HCT116 (cell line): ENCODE measurements at regions not wholly inside any gene's neighbourhood (a gene's known extent, or its start where the extent isn't known, plus 50 kb on each side); places are given as distances from the start of the nearest gene placed in this dataset.

Experiments used
- ATAC-seq: fragments of 200-7000 bp; cut with Tn5 transposase; 2 replicates; pipeline ENCODE4 v1.9.1; 2020; ENCODE audit warnings: mild to moderate bottlenecking, moderate library complexity
- BruUV-seq: library from RNA; stranded (reverse); fragments of 400-500 nt; replicated peaks from 2 replicates; lab custom pipeline; 2021; lab: Mats Ljungman, UMichigan
- CTCF ChIA-PET: fragments of 300-600 bp; sonication (Branson Sonifier 250); formaldehyde crosslinking; loops from one replicate; lab custom pipeline; 2021; ENCODE audit warnings: antibody characterized with exemption; lab: Charles Lee
- POLR2A ChIA-PET: fragments of 300-600, 350-600 bp; sonication (Branson Sonifier 250); formaldehyde crosslinking; loops from one replicate; lab custom pipeline; 2021; ENCODE audit warnings: antibody characterized with exemption; lab: Charles Lee
- RAD21 ChIA-PET, 2 experiments: fragments of 300-600 bp; sonication (Branson Sonifier 250); formaldehyde crosslinking; loops; one replicate each; lab custom pipeline; 2023; ENCODE audit warnings: low total read pairs in 2 of 2; ENCODE audit not compliant: uncharacterized antibody in 2 of 2, unreplicated experiment in 2 of 2, low non-redundant PET in 1 of 2; lab: Charles Lee
- DNase-seq: peaks from one replicate; pipeline ENCODE4 v3.0.0-alpha.2; 2010; ENCODE audit warnings: low read depth, low spot score
- H2AFZ ChIP-seq: fragments of 200-600 bp; shearing (Covaris generic), sonication (generic); 2 replicates; pipeline ENCODE4 v1.6.1; 2017; ENCODE audit warnings: low read depth, mixed run types, mixed read lengths, antibody characterized with exemption, low read length; ENCODE audit not compliant: poor library complexity, severe bottlenecking
- H3K27ac ChIP-seq: 2 replicates; pipeline ENCODE4 v1.5.1; 2012; ENCODE audit warnings: low read depth, low read length
- H3K27me3 ChIP-seq: fragments of 200-600 bp; sonication (generic); 2 replicates; pipeline ENCODE4 v1.6.1; 2016; ENCODE audit warnings: mixed run types, low read length, mixed read lengths; ENCODE audit not compliant: insufficient read depth
- H3K36me3 ChIP-seq, 2 experiments: fragments of 200-500 bp in 1 of 2; fragments of 200-600 bp in 1 of 2; sonication (Bioruptor generic) in 1 of 2; sonication (generic) in 1 of 2; 2 replicates each; pipeline versions ENCODE4 v1.5.1 to v1.6.1; 2014 to 2016; ENCODE audit warnings: low read length in 2 of 2, inconsistent platforms in 1 of 2, mixed read lengths in 1 of 2, mixed run types in 1 of 2; ENCODE audit not compliant: insufficient read depth in 2 of 2, control insufficient read depth in 1 of 2
- H3K4me1 ChIP-seq, 2 experiments: fragments of 200-600 bp in 1 of 2; sonication (generic) in 1 of 2; 2 replicates each; pipeline versions ENCODE4 v1.5.1 to v1.6.1; 2012 to 2017; ENCODE audit warnings: low read length in 2 of 2, inconsistent platforms in 1 of 2, mild to moderate bottlenecking in 1 of 2, mixed read lengths in 1 of 2, mixed run types in 1 of 2, moderate library complexity in 1 of 2; ENCODE audit not compliant: insufficient read depth in 2 of 2, control insufficient read depth in 1 of 2
- H3K4me2 ChIP-seq: fragments of 200-600 bp; sonication (generic); 2 replicates; pipeline ENCODE4 v1.6.1; 2017; ENCODE audit warnings: mixed run types, low read length, mixed read lengths
- H3K4me3 ChIP-seq, 2 experiments: fragments of 200-600 bp in 1 of 2; sonication (generic) in 1 of 2; replicated peaks in 1 of 2; 2 replicates each; pipeline ENCODE4 v1.5.1; 2011 to 2016; ENCODE audit warnings: low read length in 2 of 2, control low read depth in 1 of 2, low read depth in 1 of 2, mild to moderate bottlenecking in 1 of 2, mixed read lengths in 1 of 2, mixed run types in 1 of 2
- H3K79me2 ChIP-seq: fragments of 200-600 bp; sonication (generic); 2 replicates; pipeline ENCODE4 v1.6.1; 2017; ENCODE audit warnings: mild to moderate bottlenecking, mixed run types, low read length, moderate library complexity, mixed read lengths; ENCODE audit not compliant: insufficient read depth
- H3K9ac ChIP-seq: fragments of 200-600 bp; sonication (generic); 2 replicates; pipeline ENCODE4 v1.6.1; 2016; ENCODE audit warnings: low read length, mixed read lengths
- H3K9me2 ChIP-seq: fragments of 200-600 bp; sonication (generic), shearing (Covaris generic); 2 replicates; pipeline ENCODE4 v1.6.1; 2017; ENCODE audit warnings: mixed run types, mild to moderate bottlenecking, moderate library complexity; ENCODE audit not compliant: insufficient read depth
- H3K9me3 ChIP-seq, 2 experiments: fragments of 200-500 bp in 1 of 2; fragments of 200-600 bp in 1 of 2; sonication (Bioruptor generic) in 1 of 2; sonication (generic) in 1 of 2; 2 replicates each; pipeline ENCODE4 v1.6.1; 2014 to 2017; ENCODE audit warnings: low read length in 2 of 2, mixed read lengths in 2 of 2, inconsistent platforms in 1 of 2, low read depth in 1 of 2, mild to moderate bottlenecking in 1 of 2, mixed run types in 1 of 2, moderate library complexity in 1 of 2; ENCODE audit not compliant: control insufficient read depth in 1 of 2, insufficient read depth in 1 of 2
- H4K20me1 ChIP-seq: fragments of 200-600 bp; sonication (generic), shearing (Covaris generic); 2 replicates; pipeline ENCODE4 v1.6.1; 2017; ENCODE audit warnings: mixed run types, mild to moderate bottlenecking, moderate library complexity; ENCODE audit not compliant: insufficient read depth
- CTCF ChIP-seq, 3 experiments: fragments of 200-600 bp in 1 of 3; sonication (generic) in 1 of 3; IDR thresholded peaks in 2 of 3; conservative IDR thresholded peaks in 1 of 3; 2 replicates each; pipeline ENCODE4 v1.5.1; 2012 to 2017; ENCODE audit warnings: low read depth in 2 of 3, low read length in 2 of 3, antibody characterized with exemption in 1 of 3, borderline replicate concordance in 1 of 3, control low read depth in 1 of 3, mild to moderate bottlenecking in 1 of 3, mixed read lengths in 1 of 3, mixed run types in 1 of 3, moderate library complexity in 1 of 3; ENCODE audit not compliant: insufficient read depth in 1 of 3
- ELF1 ChIP-seq: IDR thresholded peaks from 2 replicates; pipeline ENCODE4 v1.6.1; 2012; ENCODE audit warnings: low read depth, borderline replicate concordance
- EZH2 ChIP-seq: fragments of 200-600 bp; sonication (generic); IDR thresholded peaks from 2 replicates; pipeline ENCODE4 v1.6.1; 2017; ENCODE audit warnings: antibody characterized with exemption, mixed run types
- RAD21 ChIP-seq: IDR thresholded peaks from 2 replicates; pipeline ENCODE4 v1.6.1; 2012; ENCODE audit warnings: low read depth, mild to moderate bottlenecking
- SP1 ChIP-seq: IDR thresholded peaks from 2 replicates; pipeline ENCODE4 v1.6.1; 2012; ENCODE audit warnings: low read depth
- YY1 ChIP-seq: IDR thresholded peaks from 2 replicates; pipeline ENCODE4 v1.6.1; 2011; ENCODE audit warnings: low read length, low read depth, moderate library complexity, mild to moderate bottlenecking; ENCODE audit not compliant: insufficient replicate concordance; ENCODE audit errors: extremely low read depth
- ZBTB33 ChIP-seq: IDR thresholded peaks from 2 replicates; pipeline ENCODE4 v1.6.1; 2011; ENCODE audit warnings: mild to moderate bottlenecking, low read length, moderate library complexity; ENCODE audit not compliant: insufficient replicate concordance; ENCODE audit errors: extremely low read depth
- ZFX ChIP-seq: fragments of 450-650 bp; IDR thresholded peaks from 2 replicates; pipeline ENCODE4 v1.6.1; 2017
- intact Hi-C: fragments of 100-400 bp; cut with micrococcal nuclease; formaldehyde crosslinking; loops from 2 replicates; pipeline ENCODE4 v1.10.0; 2022

GRCh38 chr14:86279405-86279804, 749.5 kb downstream of the FLRT2 start:
- RAD21 ChIA-PET = no interaction called here
- DNase-seq (no peak), ATAC-seq (no peak)
- Histone ChIP-seq H4K20me1 (no peaks in the 10 kb centered on the region), H2AFZ (no peak overlapping the region), H3K27me3 (no peaks in the 10 kb centered on the region), H3K9me2 (no peaks in the 10 kb centered on the region), H3K4me3 (no peak overlapping the region), H3K9me3 (peaks cover 0 to 5% of the 10 kb centered on the region in 2 experiments; a peak in 2 of 4 replicates), H3K4me1 (no peaks in the 10 kb centered on the region), H3K79me2 (no peaks in the 10 kb centered on the region), H3K27ac (no peak overlapping the region), H3K36me3 (no peaks in the 10 kb centered on the region), H3K9ac (no peak overlapping the region), H3K4me2 (no peak overlapping the region)
- TF ChIP-seq YY1 (no peak), ZBTB33 (no peak), CTCF (IDR thresholded peaks at IDR 0.05 in 2 of 3, conservative IDR thresholded peaks at IDR 0.05 in 1 of 3; ENCODE audit: borderline replicate concordance in 1 of 3, insufficient read depth in 1 of 3, low read depth in 2 of 3, low read length in 2 of 3) (no peak), ZFX (no peak), SP1 (no peak), EZH2 (no peak), RAD21 (no peak), ELF1 (no peak)
- CTCF ChIA-PET = no interaction called here
- BruUV-seq = no TSS peak
- intact Hi-C loops = no loop called here
- POLR2A ChIA-PET = no interaction called here
